HepG2 (cell line): ENCODE measurements at regions not wholly inside any gene's neighbourhood (a gene's known extent, or its start where the extent isn't known, plus 50 kb on each side); places are given as distances from the start of the nearest gene placed in this dataset.

Experiments
- CBX2 ChIP-seq, 2 experiments: fragments of 200-600 bp in 1 of 2; sonication (generic); formaldehyde crosslinking in 1 of 2; IDR thresholded peaks; 2 replicates each; pipeline versions ENCODE4 v1.7.0 to v1.8.1; 2018 to 2022; ENCODE audit warnings: low read depth in 2 of 2, low read length in 1 of 2, mild to moderate bottlenecking in 1 of 2, missing genetic modification reagents in 1 of 2
- MAFF ChIP-seq: IDR thresholded peaks from 2 replicates; pipeline ENCODE4 v1.6.1; 2011; ENCODE audit warnings: low read depth, low read length, improper control_type of control experiment
- PBX3 ChIP-seq: sonication (generic); formaldehyde crosslinking; IDR thresholded peaks from 2 replicates; pipeline ENCODE4 v1.8.1; 2023; ENCODE audit warnings: missing genetic modification reagents, inconsistent platforms, borderline replicate concordance
- SP140L ChIP-seq: sonication (generic); formaldehyde crosslinking; IDR thresholded peaks from 2 replicates; pipeline ENCODE4 v1.4.0; 2020; ENCODE audit warnings: missing genetic modification reagents, borderline replicate concordance
- ZNF549 ChIP-seq: sonication (generic); formaldehyde crosslinking; IDR thresholded peaks from 2 replicates; pipeline ENCODE4 v1.5.0; 2020; ENCODE audit warnings: missing genetic modification reagents

GRCh38 chr5:37896159-37896558 is 56.3 kb upstream of the GDNF start:
- TF ChIP-seq PBX3 (no peak), CBX2 (IDR thresholded peaks at IDR 0.05; ENCODE audit: low read depth, low read length) (no peak), CBX2 (CRISPR knock-in tag; IDR thresholded peaks at IDR 0.05; ENCODE audit: low read depth) (no peak), ZNF549 (CRISPR knock-in tag) (no peak), SP140L (no peak), MAFF (no peak)
